ENCODE measurements at regions not wholly inside any gene's neighbourhood (a gene's known extent, or its start where the extent isn't known, plus 50 kb on each side); places are given as distances from the start of the nearest gene placed in this dataset.
"Not testable (repeated sequence)": the region's sequence is repeated elsewhere in the genome, so short reads cannot be mapped to it uniquely, and the experiment has no call there.

GRCh38 chr4:126192506-126192905 is 877.8 kb downstream of the FAT4 start:
- no peak for DNase-seq
- Histone ChIP-seq H3K27ac (no peak overlapping the region), H3K9me3 (ENCODE audit: severe bottlenecking) (no peaks in the 10 kb centered on the region), H3K27me3 (ENCODE audit: insufficient read depth, low read depth, severe bottlenecking) (no peaks in the 10 kb centered on the region), H3K36me3 (no peaks in the 10 kb centered on the region), H3K4me3 (ENCODE audit: low read depth, low read length) (no peak overlapping the region)
- no peak for TF ChIP-seq CTCF (IDR thresholded peaks at IDR 0.05; ENCODE audit: low read depth, low read length)

- not testable (repeated sequence) for H3K27ac ChIP-seq; H3K36me3 ChIP-seq; H3K4me3 ChIP-seq (ENCODE audit: low read depth, low read length); H3K27me3 ChIP-seq (ENCODE audit: insufficient read depth, low read depth, severe bottlenecking); DNase-seq; H3K9me3 ChIP-seq (ENCODE audit: severe bottlenecking)
Observed at GRCh38 chr4:126201251-126202138, 886.7 kb downstream of the FAT4 start.

- H3K36me3 ChIP-seq: no peaks in the 10 kb centered on the region
Observed at GRCh38 chr4:126202226-126202625, 887.5 kb downstream of the FAT4 start.

GRCh38 chr4:126207910-126208309 is 893.2 kb downstream of the FAT4 start:
- Histone ChIP-seq H3K9me3 (ENCODE audit: severe bottlenecking) (no peaks in the 10 kb centered on the region), H3K4me3 (ENCODE audit: low read depth, low read length) (no peak overlapping the region)

More at GRCh38 chr4:126202226-126202625, 887.5 kb downstream of the FAT4 start:
- TF ChIP-seq CTCF (IDR thresholded peaks at IDR 0.05; ENCODE audit: low read depth, low read length): no peak
- Histone ChIP-seq H3K4me3 (ENCODE audit: low read depth, low read length) (no peak overlapping the region), H3K9me3 (ENCODE audit: severe bottlenecking) (no peaks in the 10 kb centered on the region), H3K27me3 (ENCODE audit: insufficient read depth, low read depth, severe bottlenecking) (no peaks in the 10 kb centered on the region), H3K27ac (no peak overlapping the region)
- no peak for DNase-seq

GRCh38 chr4:126209147-126209546 is 894.4 kb downstream of the FAT4 start:
- no peaks in the 10 kb centered on the region for H3K9me3 ChIP-seq (ENCODE audit: severe bottlenecking)
- no peak for TF ChIP-seq CTCF (IDR thresholded peaks at IDR 0.05; ENCODE audit: low read depth, low read length)
- H3K36me3 ChIP-seq: no peaks in the 10 kb centered on the region
- no peak overlapping the region for H3K27ac ChIP-seq
- no peak overlapping the region for H3K4me3 ChIP-seq (ENCODE audit: low read depth, low read length)
- no peak for DNase-seq
- H3K27me3 ChIP-seq (ENCODE audit: insufficient read depth, low read depth, severe bottlenecking): no peaks in the 10 kb centered on the region

More at GRCh38 chr4:126207910-126208309, 893.2 kb downstream of the FAT4 start:
- H3K27me3 ChIP-seq (ENCODE audit: insufficient read depth, low read depth, severe bottlenecking): no peaks in the 10 kb centered on the region
- TF ChIP-seq CTCF (IDR thresholded peaks at IDR 0.05; ENCODE audit: low read depth, low read length): no peak
- no peak for DNase-seq
- no peaks in the 10 kb centered on the region for H3K36me3 ChIP-seq
- H3K27ac ChIP-seq: no peak overlapping the region

- no peak for TF ChIP-seq CTCF (IDR thresholded peaks at IDR 0.05; ENCODE audit: low read depth, low read length)
- Histone ChIP-seq H3K36me3 (no peaks in the 10 kb centered on the region), H3K4me3 (ENCODE audit: low read depth, low read length) (no peak overlapping the region)
Observed at GRCh38 chr4:126213996-126214395, 899.2 kb downstream of the FAT4 start.

More at GRCh38 chr4:126213996-126214395, 899.2 kb downstream of the FAT4 start:
- no peaks in the 10 kb centered on the region for H3K27me3 ChIP-seq (ENCODE audit: insufficient read depth, low read depth, severe bottlenecking)
- no peak for DNase-seq
- H3K9me3 ChIP-seq (ENCODE audit: severe bottlenecking): no peaks in the 10 kb centered on the region
- H3K27ac ChIP-seq: no peak overlapping the region
